ENCODE measurements at regions not wholly inside any gene's neighbourhood (a gene's known extent, or its start where the extent isn't known, plus 50 kb on each side); places are given as distances from the start of the nearest gene placed in this dataset.

GRCh38 chr20:20850407-20850806 is 138.0 kb upstream of the RALGAPA2 start:
- no peak for TF ChIP-seq CTCF (IDR thresholded peaks at IDR 0.05)
- TF ChIP-seq POLR2A (IDR thresholded peaks at IDR 0.05): no peak

All from breast epithelium (tissue), 3 donors.